ENCODE measurements at regions not wholly inside any gene's neighbourhood (a gene's known extent, or its start where the extent isn't known, plus 50 kb on each side); places are given as distances from the start of the nearest gene placed in this dataset.

DNA sequence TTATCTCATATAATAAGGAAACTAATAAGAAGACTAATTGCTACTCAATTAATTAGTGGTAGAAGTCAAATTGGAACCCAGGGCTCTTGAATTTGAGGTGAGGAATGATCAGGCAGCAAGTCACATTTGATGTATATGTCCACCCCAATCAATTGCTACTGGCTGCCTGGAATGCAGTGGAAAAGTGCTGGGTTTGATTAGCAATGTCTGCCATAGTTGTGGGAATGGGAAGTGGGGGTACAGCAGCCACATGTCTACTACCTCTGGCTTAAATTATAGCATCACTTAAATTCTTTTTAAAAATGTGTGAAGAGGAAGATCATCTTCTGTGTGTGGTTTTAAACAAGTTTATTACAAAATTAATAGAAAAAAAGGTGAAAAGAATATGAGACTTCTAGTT lies 50.8 kb upstream of the NAV2 start:
- Mint-ChIP-seq H3K27me3 (no peaks in the 10 kb centered on the region), H3K4me3 (no peak overlapping the region), H3K36me3 (no peaks in the 10 kb centered on the region), H3K27ac (no peak overlapping the region), H3K9me3 (no peaks in the 10 kb centered on the region), H3K4me1 (peaks cover 6% of the 10 kb centered on the region)
- ATAC-seq = no peak

DNA sequence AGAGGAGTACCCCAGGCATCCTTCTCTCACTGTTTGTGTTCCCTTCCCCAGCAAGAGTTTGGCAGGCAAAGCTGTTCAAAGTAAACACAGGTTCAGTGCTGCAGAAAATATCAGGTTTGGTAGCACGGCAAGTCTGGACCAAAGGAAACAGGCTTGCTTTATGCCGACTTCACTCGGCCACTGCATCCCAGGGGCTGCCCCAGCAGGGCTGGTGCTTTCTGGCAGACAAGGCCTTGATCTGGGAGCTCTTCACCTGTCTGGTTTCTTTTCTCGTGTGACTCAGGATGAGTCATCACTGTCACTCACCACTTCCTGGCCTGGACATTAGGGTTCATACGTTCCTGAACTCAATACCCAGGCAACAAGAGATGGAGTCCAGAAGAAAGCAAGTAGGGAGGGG lies 52.6 kb upstream of the NAV2 start:
- ATAC-seq = peak; percentile 72

DNA sequence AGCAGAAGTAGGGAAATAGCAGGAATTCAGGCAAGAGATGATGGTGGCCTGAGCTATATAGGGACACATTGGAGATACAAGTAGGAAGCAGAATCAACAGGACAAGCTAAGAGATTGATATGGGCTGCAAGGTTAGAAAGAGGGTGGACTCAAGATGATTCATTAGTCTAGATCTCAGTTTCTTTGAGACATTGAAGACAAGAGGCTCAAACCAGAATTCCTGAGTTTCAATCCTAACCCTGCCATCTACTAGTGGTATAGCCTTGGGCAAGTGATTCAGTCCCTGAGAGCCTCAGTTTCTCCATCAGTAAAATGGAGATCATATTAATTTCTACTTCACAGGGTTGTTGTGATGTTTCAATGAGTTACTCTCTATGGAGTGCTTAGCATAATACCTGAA lies 53.1 kb upstream of the NAV2 start:
- Mint-ChIP-seq H3K36me3 (no peaks in the 10 kb centered on the region), H3K9me3 (peaks cover 3% of the 10 kb centered on the region), H3K4me1 (peaks cover 6% of the 10 kb centered on the region), H3K27me3 (no peaks in the 10 kb centered on the region), H3K27ac (no peak overlapping the region), H3K4me3 (no peak overlapping the region)
- ATAC-seq = no peak

More for the DNA sequence above, 52.6 kb upstream of the NAV2 start:
- no peak overlapping the region for H3K4me3 Mint-ChIP-seq
- H3K36me3 Mint-ChIP-seq = no peaks in the 10 kb centered on the region
- H3K27me3 Mint-ChIP-seq = no peaks in the 10 kb centered on the region
- H3K9me3 Mint-ChIP-seq = no peaks in the 10 kb centered on the region
- no peak overlapping the region for H3K27ac Mint-ChIP-seq
- peaks cover 6% of the 10 kb centered on the region for H3K4me1 Mint-ChIP-seq

DNA sequence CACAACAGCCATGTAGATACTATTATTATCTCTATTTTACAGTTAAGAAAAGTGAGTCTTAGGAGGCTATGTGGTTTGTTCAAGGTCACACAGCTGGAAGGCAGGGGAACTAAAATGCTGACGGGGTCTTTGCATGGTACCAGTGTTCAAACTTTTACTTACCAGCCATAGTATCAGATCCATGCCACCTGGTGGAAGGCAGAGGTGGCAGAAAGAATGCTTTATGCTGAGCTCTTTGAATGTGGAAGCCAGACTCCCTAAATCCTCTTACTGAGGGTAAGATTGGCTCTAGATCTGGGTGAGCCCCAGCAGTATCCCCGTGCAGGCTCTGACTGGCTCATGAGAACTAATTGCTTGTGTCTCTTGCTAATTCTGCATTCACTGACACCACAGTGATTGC lies 54.3 kb upstream of the NAV2 start:
- Mint-ChIP-seq H3K4me3 (no peak overlapping the region), H3K36me3 (no peaks in the 10 kb centered on the region), H3K4me1 (peaks cover 6% of the 10 kb centered on the region), H3K27me3 (no peaks in the 10 kb centered on the region), H3K27ac (no peak overlapping the region), H3K9me3 (peaks cover 3% of the 10 kb centered on the region)
- ATAC-seq = no peak

DNA sequence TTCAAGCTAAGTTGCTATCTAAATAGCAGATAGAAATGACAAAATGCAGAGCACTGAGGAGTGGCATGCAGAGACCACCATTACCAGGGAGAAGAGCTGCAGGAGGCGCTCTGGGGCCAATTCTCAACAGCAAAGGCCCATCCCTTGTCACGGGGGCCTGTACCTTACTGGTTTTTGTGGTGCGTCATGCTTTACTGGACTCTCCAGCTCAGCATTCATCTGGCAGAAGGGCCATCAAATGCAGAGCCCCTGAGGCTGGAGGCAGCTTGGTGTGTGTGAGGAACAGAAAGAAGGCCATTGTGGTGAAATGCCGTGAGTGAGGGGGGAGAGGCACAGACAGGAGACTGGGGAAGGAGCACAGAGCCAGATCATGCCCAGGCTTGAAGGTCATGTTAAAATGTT lies 56.5 kb upstream of the NAV2 start:
- no peak overlapping the region for H3K27ac Mint-ChIP-seq

DNA sequence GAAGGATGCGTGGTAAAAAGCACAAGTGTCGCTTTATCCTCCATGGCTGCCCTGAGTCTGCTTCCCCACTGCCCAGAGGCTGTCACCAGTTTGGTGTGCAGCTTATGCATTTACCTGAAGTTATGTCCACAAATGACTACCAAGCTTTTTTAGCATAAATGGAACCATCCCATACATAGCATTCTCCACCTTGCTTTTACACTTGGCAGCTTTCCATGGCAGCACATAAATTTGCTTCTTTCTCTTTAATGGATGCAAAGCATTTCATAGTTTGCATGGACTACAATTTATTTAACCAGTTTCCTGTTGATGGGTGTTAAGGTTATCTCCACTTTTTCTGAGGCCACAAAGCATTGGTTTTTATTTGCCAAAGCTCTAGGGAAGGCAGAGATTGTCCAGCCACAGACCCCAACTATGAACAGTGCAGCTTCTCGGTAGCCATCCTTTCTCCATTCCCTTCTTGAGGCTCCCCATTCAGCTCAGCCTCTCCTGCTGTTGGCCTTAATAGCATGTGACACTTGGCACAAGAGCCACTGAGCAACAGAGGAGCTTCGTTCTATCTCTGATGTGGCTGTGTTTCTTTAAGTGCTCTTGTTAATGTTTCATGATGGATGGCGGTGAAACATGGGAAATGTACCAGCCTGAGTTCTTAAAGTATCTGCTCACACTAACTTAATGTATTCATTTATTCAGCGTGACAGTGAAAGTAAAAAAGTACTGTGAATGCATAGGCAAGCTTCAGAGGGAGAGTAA lies 59.8 kb upstream of the NAV2 start:
- peaks cover 11% of the 10 kb centered on the region for H3K27me3 Mint-ChIP-seq
- H3K36me3 Mint-ChIP-seq = no peaks in the 10 kb centered on the region
- ATAC-seq = no peak
- no peaks in the 10 kb centered on the region for H3K4me1 Mint-ChIP-seq
- peaks cover 3% of the 10 kb centered on the region for H3K9me3 Mint-ChIP-seq
- H3K4me3 Mint-ChIP-seq = no peak overlapping the region
- no peak overlapping the region for H3K27ac Mint-ChIP-seq

More for the DNA sequence above, 56.5 kb upstream of the NAV2 start:
- Mint-ChIP-seq H3K4me3 (no peak overlapping the region), H3K4me1 (peaks cover 6% of the 10 kb centered on the region), H3K9me3 (peaks cover 3% of the 10 kb centered on the region), H3K27me3 (no peaks in the 10 kb centered on the region), H3K36me3 (no peaks in the 10 kb centered on the region)
- no peak for ATAC-seq

DNA sequence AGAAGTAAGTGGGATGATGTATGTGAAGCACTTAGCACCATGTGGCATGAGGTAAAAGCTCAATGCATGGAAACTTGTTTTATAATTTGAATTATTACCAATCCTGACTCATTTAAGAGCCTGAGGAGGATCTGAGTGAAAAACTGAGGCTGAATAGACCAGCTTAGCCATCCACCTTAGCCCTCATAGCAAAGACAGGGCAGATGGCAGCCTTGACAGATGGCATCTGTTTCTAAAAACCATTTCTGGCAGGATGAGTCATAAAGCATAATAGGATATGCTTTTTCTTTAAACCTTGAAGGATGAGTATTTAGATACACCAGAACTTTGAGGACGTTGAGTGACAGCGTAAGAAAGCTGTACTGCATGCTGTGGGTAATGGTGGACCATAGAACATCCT lies 61.0 kb upstream of the NAV2 start:
- no peak overlapping the region for H3K4me3 Mint-ChIP-seq
- H3K9me3 Mint-ChIP-seq = peaks cover 3% of the 10 kb centered on the region
- ATAC-seq = no peak
- H3K36me3 Mint-ChIP-seq = no peaks in the 10 kb centered on the region
- H3K27ac Mint-ChIP-seq = no peak overlapping the region
- H3K27me3 Mint-ChIP-seq = peaks cover 11% of the 10 kb centered on the region
- H3K4me1 Mint-ChIP-seq = no peaks in the 10 kb centered on the region

DNA sequence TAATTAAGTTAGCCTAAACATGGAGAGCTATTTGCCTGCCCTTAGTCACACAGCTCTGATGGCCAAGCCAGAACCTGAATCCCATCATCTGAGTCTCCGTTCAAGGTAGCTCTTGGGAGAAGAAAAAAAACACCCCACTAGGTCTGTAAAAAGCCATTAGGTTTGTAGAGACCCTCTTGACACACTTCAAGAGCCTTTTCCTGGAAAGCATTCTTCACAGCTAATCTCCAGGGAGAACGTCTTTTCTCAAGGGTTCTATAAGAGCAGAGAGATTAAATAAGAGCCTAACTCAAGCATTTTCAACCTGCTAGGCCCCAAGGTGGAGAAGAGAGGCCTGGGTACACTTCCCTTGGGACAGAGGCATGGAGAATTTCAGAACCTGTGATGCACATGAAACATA lies 61.6 kb upstream of the NAV2 start:
- H3K4me1 Mint-ChIP-seq = no peaks in the 10 kb centered on the region
- no peak for ATAC-seq
- H3K27me3 Mint-ChIP-seq = peaks cover 11% of the 10 kb centered on the region
- H3K36me3 Mint-ChIP-seq = no peaks in the 10 kb centered on the region
- H3K4me3 Mint-ChIP-seq = no peak overlapping the region
- peaks cover 3% of the 10 kb centered on the region for H3K9me3 Mint-ChIP-seq
- no peak overlapping the region for H3K27ac Mint-ChIP-seq

DNA sequence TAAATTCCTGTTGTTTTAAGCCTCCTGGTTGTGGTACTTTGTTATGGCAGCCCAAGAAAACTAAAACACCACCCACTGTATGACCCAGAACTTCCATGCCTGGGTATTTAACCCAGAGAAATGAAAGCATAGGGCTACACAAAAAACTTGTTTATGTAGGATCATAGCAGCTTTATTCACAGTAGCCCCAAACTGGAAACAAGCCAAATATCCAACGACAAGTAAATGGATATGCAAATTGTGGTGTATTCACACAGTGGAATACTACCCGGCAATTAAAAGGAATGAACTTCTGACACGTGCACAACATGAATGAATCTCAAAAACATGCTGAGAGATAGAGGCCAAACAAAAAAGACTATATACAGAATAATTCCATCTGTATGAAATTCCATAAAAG lies 62.2 kb upstream of the NAV2 start:
- Mint-ChIP-seq H3K36me3 (no peaks in the 10 kb centered on the region), H3K4me1 (no peaks in the 10 kb centered on the region)
- ATAC-seq = no peak

DNA sequence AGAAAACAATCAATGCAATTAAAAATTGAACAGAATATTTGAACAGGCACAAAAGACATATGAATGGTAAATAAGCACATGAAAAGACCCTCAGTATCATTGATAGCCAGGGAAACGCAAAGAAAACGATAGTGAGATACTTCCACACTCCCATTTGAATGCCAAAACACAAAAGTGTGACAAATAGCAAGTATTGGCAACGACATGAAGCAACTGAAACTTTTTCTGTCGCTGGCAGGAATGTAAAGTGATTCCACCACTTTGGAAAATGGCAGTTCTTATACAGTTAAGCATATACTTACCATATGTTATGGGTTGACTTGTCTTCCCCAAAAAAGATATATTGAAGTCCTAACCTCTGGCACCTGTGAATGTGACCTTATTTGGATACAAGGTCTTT lies 62.9 kb upstream of the NAV2 start:
- peaks cover under 1% of the 10 kb centered on the region for H3K9me3 Mint-ChIP-seq
- no peaks in the 10 kb centered on the region for H3K4me1 Mint-ChIP-seq
- H3K4me3 Mint-ChIP-seq = no peak overlapping the region
- H3K36me3 Mint-ChIP-seq = no peaks in the 10 kb centered on the region
- peaks cover 12% of the 10 kb centered on the region for H3K27me3 Mint-ChIP-seq
- no peak overlapping the region for H3K27ac Mint-ChIP-seq
- ATAC-seq = no peak

More for the DNA sequence above, 62.2 kb upstream of the NAV2 start:
- Mint-ChIP-seq H3K9me3 (peaks cover 3% of the 10 kb centered on the region), H3K27ac (no peak overlapping the region), H3K27me3 (peaks cover 11% of the 10 kb centered on the region), H3K4me3 (no peak overlapping the region)

DNA sequence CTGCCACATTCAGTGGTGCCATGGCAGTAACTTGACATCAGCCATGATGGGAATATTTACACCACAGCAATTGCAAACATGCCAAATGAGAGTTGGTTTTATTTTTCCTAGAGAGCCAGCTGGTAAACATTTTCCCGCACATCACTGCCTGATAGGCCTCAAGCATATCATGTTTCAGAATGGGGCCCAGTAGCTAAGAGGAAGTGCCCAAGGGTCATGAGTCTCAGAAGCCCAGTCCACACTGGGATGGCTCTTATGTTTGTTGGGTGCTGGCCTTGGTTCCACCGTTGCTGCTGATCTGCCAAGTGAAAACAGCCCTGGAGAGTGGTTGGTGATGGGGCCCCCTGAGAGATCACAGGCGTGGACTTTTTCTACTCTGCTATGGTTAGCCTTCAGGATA lies 64.3 kb upstream of the NAV2 start:
- ATAC-seq = no peak
- peaks cover 20% of the 10 kb centered on the region for H3K27me3 Mint-ChIP-seq
- no peak overlapping the region for H3K27ac Mint-ChIP-seq
- H3K36me3 Mint-ChIP-seq = no peaks in the 10 kb centered on the region
- no peaks in the 10 kb centered on the region for H3K4me1 Mint-ChIP-seq
- H3K9me3 Mint-ChIP-seq = peaks cover 4% of the 10 kb centered on the region
- no peak overlapping the region for H3K4me3 Mint-ChIP-seq

DNA sequence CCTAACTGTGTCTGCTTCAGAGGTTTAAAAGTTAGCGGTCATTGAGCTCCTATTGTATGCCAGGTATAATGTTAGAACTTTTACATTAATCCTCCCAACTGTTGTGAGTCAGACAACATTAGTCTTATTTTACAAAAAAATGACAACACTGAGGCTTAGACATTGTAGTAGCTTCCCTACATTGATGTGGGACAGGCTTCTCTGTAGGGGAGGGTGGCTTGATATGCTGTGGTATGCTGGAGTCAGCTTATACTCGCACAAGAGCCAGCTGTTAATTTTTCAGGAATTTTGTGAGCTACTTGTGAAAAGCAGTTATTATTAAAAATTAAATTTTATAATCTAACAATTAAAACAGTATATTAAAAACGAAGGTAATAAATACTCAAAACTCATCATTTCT lies 64.8 kb upstream of the NAV2 start:
- Mint-ChIP-seq H3K4me1 (no peaks in the 10 kb centered on the region), H3K36me3 (no peaks in the 10 kb centered on the region), H3K27ac (no peak overlapping the region), H3K9me3 (peaks cover 4% of the 10 kb centered on the region), H3K27me3 (peaks cover 20% of the 10 kb centered on the region), H3K4me3 (no peak overlapping the region)
- no peak for ATAC-seq

DNA sequence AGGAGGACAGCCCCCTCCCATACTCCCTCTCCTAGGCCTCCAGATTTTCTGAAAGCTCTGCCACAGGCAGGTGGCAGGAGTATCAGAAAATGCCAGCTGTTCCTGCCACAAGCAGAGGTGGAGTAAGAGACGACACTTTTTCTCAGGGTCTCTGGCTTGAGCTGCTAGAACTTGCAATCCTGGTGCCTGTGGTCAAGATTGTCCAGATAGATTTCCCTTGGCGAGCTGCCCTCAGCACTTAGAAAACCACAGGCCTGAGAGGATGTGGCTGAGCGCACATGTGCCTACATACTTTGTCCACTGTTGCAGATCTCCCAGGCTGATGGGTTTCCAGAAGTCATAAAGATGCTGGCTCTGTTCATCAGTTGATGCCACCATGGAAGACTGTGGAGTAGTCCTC lies 65.7 kb upstream of the NAV2 start:
- peaks cover 4% of the 10 kb centered on the region for H3K9me3 Mint-ChIP-seq
- no peak overlapping the region for H3K27ac Mint-ChIP-seq
- H3K4me3 Mint-ChIP-seq = no peak overlapping the region
- peak; percentile 34 for ATAC-seq
- H3K27me3 Mint-ChIP-seq = peaks cover 22% of the 10 kb centered on the region
- H3K36me3 Mint-ChIP-seq = no peaks in the 10 kb centered on the region
- H3K4me1 Mint-ChIP-seq = no peaks in the 10 kb centered on the region

DNA sequence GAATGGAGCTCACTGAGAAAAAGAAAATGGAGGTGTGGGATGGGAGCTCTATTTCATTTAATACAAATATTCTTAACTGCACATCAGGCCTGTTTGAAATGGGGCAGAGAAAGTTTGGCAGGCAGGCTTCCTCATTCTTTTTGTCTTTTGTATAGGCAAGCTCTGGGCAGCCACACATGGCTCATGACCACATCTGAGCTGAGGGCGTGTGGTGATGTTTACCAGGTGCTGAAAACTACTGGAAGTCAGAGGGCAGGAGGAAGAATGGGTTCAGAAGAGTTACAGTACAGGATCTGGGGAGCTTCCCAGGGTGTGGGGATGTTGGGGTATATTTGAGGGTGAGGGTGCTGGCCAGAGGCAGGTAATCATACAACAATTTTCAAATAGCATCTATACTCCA lies 66.3 kb upstream of the NAV2 start:
- Mint-ChIP-seq H3K27me3 (peaks cover 28% of the 10 kb centered on the region), H3K36me3 (no peaks in the 10 kb centered on the region), H3K9me3 (peaks cover 4% of the 10 kb centered on the region), H3K27ac (no peak overlapping the region), H3K4me1 (no peaks in the 10 kb centered on the region), H3K4me3 (no peak overlapping the region)
- no peak for ATAC-seq

DNA sequence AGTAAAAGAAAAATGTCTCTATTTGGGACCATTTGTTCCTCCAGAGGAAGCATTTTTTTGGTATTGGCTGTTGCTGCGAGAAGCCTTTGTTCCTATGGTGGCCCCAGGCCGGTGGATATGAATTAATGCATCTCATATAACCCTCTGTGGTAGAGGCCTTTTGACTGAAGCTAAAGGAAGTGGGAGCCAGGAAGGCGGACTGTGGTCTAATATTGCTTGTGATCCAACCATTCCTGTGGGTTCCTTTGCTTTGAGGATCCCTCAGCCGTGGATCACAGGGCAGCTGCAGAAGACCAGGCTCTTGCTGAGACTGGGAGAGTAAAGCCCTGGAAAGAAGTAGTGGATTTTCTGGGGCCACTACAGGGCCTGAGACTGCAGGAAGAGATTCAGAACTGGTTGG lies 68.3 kb upstream of the NAV2 start:
- no peak overlapping the region for H3K27ac Mint-ChIP-seq
- peaks cover 20% of the 10 kb centered on the region for H3K27me3 Mint-ChIP-seq
- no peak for ATAC-seq
- H3K4me1 Mint-ChIP-seq = no peaks in the 10 kb centered on the region
- peaks cover 4% of the 10 kb centered on the region for H3K9me3 Mint-ChIP-seq
- H3K36me3 Mint-ChIP-seq = no peaks in the 10 kb centered on the region
- H3K4me3 Mint-ChIP-seq = no peak overlapping the region

DNA sequence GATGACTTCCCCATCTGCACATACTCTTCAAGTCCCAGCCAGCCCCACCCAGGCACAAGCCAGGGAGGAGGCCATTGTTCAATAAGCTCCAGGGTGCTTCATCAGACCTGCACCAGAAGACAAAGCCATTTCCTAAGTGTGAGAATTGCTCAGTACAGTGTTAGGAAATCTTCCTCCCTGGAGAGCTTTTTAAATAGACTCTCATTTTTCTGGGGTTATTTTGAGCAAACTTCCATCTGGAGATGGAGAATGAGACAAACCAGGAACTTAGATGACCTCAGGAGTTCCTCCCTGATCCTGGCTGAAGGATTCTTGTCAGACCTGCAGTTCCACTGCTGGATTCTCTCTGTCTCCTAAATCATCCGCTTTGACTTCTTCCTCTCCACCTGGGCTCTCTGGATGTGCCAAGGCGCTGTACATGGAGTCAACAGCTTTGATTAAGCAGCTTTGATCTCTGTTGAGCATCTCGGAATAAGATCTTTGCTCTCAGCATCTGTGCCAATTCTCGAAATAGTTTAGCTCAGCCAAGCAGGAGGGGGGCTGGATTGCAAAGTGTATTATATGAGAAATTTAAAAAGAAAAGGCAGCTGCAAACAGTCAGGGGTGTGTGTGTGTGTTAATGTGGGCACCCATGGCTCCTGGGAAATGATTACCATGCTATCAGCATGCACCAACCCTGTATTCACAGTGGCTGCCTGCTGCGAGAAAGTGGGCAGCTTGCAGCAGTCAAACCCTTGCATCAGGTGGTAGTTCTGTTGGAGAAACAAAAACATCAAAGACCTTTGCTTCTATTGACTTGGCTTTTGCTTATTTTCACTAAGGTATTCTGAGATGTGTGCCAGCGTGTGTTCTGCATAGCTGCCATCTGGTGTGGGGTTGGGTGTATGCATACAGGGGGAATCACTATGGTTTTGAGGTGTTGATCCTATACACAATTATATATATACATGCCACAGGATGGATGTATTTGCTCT lies 70.2 kb upstream of the NAV2 start:
- H3K4me1 Mint-ChIP-seq = no peaks in the 10 kb centered on the region
- no peak overlapping the region for H3K4me3 Mint-ChIP-seq
- ATAC-seq = no peak

More for the DNA sequence above, 70.2 kb upstream of the NAV2 start:
- no peak overlapping the region for H3K27ac Mint-ChIP-seq
- H3K36me3 Mint-ChIP-seq = no peaks in the 10 kb centered on the region
- H3K9me3 Mint-ChIP-seq = peaks cover 4% of the 10 kb centered on the region
- H3K27me3 Mint-ChIP-seq = peaks cover 20% of the 10 kb centered on the region
